ENCODE measurements at regions not wholly inside any gene's neighbourhood (a gene's known extent, or its start where the extent isn't known, plus 50 kb on each side); places are given as distances from the start of the nearest gene placed in this dataset.

GRCh38 chr6:139653111-139653510 lies 278.7 kb upstream of the CITED2 start:
- peak; percentile 76 for DNase-seq (ENCODE audit: low read depth, low spot score)

- peak; percentile 9 for DNase-seq (ENCODE audit: low read depth, low spot score)
Observed at GRCh38 chr6:139650941-139651340, 276.5 kb upstream of the CITED2 start.

GRCh38 chr6:139649732-139650131 lies 275.3 kb upstream of the CITED2 start:
- DNase-seq (ENCODE audit: low read depth, low spot score) = no peak

- no peak for DNase-seq (ENCODE audit: low read depth, low spot score)
Observed at GRCh38 chr6:139649128-139649527, 274.7 kb upstream of the CITED2 start.

DNA sequence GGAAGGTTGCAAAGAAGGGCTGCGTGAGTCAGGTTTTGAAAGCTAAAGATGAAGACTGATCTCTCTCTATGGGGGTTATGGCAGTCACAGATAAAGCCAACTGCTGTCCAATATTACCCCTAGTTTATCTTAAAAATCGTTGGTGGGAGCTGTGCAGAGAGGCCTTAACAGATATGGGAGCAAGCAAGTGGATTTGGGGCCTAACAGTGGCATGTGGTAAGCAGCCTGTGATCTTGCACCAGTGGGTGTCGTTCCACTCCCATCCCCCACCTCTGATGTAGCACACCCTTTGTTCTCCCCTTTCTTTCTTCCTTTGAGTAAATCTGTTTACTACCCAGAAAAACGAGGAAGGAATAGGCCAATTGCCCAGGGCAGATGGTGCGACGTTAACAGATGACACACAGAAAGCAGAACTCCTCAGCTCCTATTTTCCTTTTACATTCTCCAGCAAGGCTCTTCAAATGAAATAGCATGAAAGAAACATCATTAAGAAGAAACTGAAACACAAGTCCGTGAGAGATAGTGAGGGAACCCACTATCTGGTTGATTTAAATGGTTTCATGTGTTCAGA lies 274.1 kb upstream of the CITED2 start:
- peak; percentile 62 for DNase-seq (ENCODE audit: low read depth, low spot score)

- no peak for DNase-seq (ENCODE audit: low read depth, low spot score)
Observed at GRCh38 chr6:139647841-139648240, 273.4 kb upstream of the CITED2 start.

GRCh38 chr6:139647016-139647415 lies 272.6 kb upstream of the CITED2 start:
- no peak for DNase-seq (ENCODE audit: low read depth, low spot score)

DNA sequence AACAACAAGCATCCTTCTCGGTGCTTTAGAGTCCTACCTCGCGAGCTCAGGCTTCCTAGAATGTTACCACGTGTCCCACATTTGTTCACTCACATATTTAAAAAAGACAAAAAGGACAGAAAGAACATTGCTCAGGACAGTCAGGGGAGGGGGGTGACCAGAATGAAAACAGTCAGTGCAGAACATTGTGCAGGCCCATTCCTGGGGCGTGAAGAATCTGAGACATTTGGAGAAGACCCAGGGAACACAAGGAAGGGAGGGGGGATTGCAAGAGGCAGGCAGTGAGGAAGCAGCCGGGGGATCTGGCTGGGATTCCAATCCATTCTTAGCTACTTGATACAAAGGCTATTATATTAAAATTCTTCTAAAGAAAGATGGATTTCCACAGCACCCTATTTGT lies 270.4 kb upstream of the CITED2 start:
- DNase-seq (ENCODE audit: low read depth, low spot score) = peak; percentile 39

DNA sequence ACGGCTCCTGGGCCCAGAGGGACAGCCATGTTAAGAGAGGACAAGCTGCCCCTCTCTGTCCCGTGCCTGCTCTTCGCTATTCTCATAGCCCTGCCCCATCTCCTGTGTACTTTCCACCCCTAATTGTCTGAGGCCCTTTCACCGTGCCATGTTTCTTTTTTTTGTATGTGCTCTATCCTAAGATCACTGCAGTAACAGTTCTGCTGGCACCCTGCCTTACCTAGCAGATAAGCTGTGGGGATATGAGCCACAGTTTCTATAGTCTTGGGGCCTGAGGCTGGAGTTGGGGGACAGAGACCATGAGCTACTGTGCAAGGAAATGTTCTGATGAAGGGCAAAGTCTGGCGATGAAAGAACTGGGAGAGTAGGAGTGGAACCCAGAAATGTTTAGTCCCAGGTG lies 269.5 kb upstream of the CITED2 start:
- DNase-seq (ENCODE audit: low read depth, low spot score) = no peak

DNA sequence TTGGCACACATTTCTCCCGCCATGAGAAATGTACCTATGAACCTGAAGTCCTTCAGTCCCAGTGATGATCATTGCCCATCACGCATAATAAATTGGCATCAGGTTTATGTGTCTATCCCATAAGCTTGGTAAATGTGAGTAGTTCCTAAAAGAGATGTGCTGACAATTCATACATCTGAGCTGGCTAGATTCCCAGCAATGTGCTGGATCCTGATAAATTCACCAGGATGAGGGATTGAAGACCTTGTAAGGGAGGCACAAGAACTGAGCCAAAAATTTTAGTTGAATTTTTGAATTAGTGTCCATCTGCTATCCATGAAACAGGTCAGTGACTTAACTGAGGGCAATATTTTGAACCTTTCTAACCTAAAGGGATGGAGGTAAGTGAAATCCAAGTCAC lies 267.9 kb upstream of the CITED2 start:
- no peak for DNase-seq (ENCODE audit: low read depth, low spot score)

GRCh38 chr6:139641376-139641775 lies 266.9 kb upstream of the CITED2 start:
- DNase-seq (ENCODE audit: low read depth, low spot score) = no peak

- DNase-seq (ENCODE audit: low read depth, low spot score) = no peak
Observed at GRCh38 chr6:139640921-139641320, 266.5 kb upstream of the CITED2 start.

DNA sequence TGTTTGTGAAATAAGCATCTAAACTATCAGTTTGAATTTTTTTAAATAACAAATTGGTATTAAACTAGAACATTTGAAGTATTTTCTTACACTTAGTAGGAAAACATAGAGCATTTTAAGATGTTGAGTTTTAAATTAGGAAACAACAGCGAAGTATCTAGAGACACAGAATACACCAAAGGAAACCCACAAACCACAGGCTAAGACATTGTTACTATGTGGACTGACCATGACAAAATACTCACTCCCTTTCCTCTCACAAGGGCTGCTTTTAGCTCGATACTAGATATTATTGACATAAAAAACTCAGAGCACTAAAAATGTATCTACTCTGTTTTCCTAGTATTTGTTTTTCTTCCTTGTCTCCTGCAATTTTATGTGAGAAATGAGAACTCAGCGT lies 266.0 kb upstream of the CITED2 start:
- no peak for DNase-seq (ENCODE audit: low read depth, low spot score)

DNA sequence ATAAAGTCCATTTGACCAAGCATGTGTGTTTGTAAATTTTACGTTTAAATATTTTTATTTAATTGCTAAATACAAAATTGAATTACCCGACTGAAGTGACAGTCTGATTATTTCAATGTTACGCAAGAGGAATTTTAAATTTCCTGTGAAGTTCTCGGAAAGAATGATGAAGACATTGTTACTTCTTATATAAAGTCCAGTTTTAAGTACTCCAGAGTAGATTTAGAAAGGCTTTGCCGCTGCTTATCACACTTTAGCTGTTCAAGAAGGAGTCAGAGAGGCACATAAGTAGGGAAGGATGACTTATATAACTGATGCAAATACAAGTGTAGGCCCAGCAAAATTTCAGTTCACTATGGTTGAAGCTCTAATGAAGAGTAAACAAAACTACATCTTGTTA lies 265.1 kb upstream of the CITED2 start:
- DNase-seq (ENCODE audit: low read depth, low spot score) = no peak

DNA sequence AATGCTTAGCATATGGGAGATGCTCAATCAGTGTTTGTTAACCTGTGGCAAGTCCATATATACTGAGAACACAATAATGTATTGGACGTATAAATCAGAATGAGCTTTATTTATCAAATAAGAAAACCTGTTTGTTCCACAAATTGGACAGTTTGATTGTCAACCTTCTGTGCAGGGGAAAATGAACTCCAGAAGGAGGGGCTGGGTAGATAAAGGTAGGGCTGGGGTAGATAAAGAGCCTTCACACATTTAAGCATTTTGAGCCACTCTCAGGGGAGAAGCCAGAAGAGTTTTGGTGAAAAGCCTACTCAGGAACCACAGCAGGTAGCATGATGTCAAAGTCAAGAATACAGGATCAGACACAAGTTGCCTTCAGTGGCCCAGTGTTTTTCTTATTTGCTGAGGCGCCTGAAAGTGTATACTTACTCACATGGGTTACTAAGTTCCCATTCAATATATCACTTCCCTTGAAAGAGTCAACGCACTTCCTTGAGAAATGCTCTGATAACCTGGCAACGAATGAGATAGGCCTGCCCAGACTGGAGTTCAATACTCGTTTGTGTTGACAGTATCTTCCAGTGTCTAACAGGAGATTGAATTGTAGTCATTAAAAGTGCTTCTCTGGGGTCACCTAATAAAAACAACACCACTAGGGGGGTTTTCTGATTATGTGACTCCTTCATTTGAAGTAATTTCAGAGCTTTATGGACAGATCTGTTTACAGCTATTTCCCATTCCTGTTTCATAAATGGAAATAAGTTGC lies 263.9 kb upstream of the CITED2 start:
- no peak for DNase-seq (ENCODE audit: low read depth, low spot score)

DNA sequence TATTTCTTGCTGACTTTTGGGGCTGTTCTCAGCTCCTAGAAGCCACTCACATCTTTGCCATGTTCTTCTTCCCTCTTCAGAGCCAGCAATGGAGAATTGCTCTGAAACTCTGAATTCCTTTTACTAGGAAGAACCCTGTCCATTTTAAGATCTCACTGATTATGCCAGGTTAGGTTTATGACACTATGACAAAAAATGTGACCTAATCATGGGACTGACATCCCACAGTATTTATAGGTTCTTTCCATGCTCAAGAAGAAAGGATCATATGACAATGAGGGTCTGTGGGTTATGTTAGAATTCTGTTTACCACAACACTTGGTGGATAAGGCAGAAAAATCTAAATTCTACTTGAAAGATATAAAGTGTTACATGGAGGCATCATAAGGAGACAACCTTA lies 263.3 kb upstream of the CITED2 start:
- no peak for DNase-seq (ENCODE audit: low read depth, low spot score)

DNA sequence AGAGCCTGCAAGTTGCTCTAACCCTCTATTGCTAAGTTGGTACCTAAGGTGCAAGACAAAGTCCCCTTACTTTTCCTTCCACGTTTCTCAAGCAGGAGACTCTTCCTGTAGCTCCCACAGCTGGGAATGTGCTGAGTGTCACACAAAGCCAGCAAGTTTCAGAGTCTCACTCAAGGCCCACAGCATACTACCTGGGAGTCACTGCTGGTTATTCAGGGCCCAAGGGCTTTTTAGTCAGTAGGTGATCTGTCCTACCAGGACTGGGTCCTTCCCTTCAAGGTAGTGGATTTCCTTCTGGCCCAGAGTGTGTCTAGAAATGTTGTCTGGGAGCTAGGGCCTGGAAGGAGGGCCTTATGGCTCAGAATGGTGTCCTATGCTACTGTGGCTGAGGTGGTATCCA lies 261.9 kb upstream of the CITED2 start:
- no peak for DNase-seq (ENCODE audit: low read depth, low spot score)

DNA sequence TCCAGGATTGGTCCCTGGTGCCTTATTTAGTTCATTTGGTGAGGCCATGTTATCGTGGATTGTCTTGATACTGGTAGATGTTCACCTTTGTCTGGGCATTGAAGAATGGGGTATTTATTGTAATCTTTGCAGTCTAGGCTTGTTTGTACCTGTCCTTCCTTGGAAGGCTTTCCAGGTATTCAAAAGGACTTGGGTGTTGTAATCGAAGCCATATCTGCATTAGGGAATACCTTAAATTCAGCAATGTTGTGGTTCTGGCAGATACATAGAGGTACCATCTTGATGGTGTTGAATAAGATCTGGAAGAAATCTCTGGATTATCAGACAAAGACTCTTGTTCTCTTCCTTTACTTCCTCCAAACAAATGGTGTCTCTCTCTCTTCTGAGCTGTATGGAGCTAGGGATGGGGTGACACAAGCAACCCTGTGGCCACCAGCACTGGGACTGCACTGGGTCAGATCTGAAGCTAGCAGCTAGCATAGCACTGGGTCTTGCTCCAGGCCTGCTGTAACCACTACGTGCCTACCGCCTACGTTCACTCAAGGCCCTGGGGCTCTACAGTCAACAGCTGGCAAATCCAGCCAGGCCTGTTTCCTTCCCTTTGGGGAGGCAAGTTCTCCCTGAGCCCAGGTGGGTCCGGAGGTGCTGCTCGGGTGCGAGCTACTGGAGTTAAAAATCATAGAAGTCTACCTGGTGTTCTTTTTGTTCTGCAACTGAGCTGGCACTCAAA lies 261.1 kb upstream of the CITED2 start:
- DNase-seq (ENCODE audit: low read depth, low spot score) = peak; percentile 47

DNA sequence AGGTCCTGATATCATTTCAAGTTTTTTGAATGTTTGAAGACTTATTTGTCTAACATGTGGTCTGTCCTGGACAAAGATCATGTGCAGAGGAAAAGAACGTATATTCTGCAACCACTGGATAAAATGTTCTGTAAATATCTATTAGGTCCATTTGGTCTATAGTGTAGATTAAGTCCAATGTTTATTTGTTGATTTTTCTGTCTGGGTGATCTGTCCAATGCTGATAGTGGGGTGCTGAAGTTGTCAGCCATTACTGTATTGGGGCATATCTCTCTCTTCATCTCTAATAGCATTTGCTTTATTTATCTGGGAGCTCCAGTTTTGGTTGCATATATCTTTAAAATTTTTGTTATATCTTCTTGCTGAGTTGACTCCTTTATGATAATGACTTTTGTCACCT lies 258.4 kb upstream of the CITED2 start:
- no peak for DNase-seq (ENCODE audit: low read depth, low spot score)

DNA sequence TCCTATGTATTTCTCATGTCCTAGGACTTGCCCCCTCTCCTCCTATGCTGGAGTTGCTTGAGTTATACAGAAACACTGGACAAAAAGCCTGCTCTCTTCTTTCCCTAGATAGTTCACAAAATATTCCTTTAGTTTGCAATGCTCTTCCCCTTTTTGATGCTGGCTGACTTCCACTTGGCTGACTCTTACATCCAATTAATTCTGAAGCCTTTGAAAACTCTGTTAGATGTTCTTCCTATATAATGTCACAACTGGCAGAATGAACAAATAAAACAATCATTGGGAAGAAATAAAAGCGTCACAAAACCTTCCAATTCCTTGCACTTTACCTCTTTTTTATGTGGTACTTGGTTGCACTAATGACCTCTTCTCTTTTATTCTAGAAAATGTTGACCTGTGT lies 253.8 kb upstream of the CITED2 start:
- DNase-seq (ENCODE audit: low read depth, low spot score) = no peak

DNA sequence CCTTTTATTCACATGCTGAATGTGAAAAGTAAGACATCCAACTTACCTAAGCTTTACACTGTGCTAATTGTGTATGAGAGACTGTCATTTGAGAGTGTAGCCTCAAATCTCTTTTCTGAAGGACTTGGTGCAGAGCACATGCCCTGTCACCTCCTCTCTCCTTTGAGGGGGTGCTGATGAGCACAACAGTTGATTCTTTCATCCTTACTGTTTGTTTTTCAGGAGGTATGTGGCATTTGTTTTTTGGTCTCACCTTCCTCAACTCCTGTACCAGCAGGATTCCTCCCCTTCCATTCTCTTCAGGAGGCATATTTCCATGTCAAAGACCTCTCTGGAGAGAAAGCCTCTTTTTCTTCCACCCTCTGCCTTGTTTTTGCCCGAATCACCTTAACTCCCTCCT lies 252.6 kb upstream of the CITED2 start:
- DNase-seq (ENCODE audit: low read depth, low spot score) = peak; percentile 50

DNA sequence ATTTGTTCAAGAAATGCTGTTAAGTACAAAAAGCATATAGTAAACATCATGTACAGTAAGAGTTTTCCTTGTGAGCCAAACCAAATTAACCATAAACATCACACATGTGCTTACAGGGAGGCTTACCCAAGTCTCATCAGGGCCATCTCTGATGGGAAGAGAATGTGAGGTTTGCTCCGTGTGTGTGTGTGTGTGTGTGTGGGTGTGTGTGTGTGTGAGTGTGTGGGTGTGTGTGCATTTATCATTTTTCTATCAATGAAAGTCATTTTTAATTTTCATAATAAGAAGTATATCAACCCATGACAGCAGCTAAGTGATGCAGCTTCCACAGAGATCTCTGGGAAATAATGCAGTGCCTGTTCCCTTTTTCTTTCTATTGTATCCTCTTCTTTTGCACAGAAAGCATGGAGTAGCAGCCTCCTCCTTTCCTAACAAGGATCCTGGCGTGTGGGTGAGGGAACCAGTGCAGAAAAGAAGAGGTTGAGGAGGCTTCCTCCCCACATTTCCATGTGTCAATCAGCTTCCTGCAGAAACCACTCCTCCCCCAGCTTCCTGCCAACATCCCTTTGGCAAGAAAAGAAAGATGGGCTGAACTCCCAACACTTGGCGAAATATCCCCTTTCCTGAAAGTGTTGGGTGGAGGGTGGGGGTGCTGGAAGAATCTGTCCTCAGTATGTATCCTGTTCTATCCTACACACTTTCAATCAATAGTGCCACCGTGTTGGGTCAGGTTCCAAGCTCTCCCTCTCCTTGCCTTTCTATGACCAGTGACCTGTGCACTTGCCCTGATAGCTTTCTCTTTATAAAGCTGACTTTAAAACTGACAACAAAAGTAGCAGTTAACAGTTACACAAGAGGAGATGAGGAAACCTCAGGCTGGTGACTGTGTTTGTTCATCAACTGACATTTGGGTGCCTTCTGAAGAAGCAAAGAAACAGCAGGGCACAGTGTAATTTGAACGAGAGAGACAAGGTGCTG lies 251.8 kb upstream of the CITED2 start:
- DNase-seq (ENCODE audit: low read depth, low spot score) = no peak

Measured in ELF-1 (cell line).